ENCODE measurements at regions not wholly inside any gene's neighbourhood (a gene's known extent, or its start where the extent isn't known, plus 50 kb on each side); places are given as distances from the start of the nearest gene placed in this dataset.

- Histone ChIP-seq H3K4me1 (ENCODE audit: control insufficient read depth, insufficient read depth, low read length) (no peaks in the 10 kb centered on the region), H3K4me3 (ENCODE audit: low read length) (no peak overlapping the region), H3K9me3 (ENCODE audit: control insufficient read depth, low read length) (no peaks in the 10 kb centered on the region), H3K27ac (ENCODE audit: low read length) (no peak overlapping the region), H3K27me3 (ENCODE audit: control insufficient read depth, insufficient read depth) (no peaks in the 10 kb centered on the region)
- intact Hi-C loops (cut with DNase I), result no loop called here
- ATAC-seq (no peak), DNase-seq (no peak)
- WGBS, result 94% methylated on average over 3 of the region's 3 CpGs
Observed at GRCh38 chr13:80123945-80124344, 217.0 kb downstream of the SPRY2 start.

DNA sequence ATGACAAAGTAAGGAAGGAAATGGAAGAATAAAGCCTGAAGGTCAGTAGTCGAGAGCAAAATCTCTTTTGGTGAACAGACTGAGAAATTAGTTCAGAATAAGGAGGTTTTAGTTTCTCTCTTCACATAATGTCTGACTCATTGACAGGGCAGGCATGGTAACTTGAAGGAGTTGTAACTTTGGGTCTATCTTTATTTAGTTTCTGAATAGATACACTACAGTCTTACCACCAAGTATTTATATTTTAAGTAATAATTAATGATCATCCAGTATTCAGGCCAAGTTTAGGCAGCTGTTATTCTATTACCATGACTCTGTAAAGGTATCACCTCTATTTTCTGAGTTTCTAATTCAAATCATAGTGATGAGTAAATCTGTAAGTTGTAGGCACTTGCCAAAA is 219.9 kb downstream of the SPRY2 start:
- ATAC-seq, result no peak
- no peaks in the 10 kb centered on the region for H3K4me1 ChIP-seq (ENCODE audit: control insufficient read depth, insufficient read depth, low read length)
- no peak for DNase-seq
- H3K27me3 ChIP-seq (ENCODE audit: control insufficient read depth, insufficient read depth), result no peaks in the 10 kb centered on the region
- 46% methylated on average over 1 of the region's 1 CpG for WGBS
- no peaks in the 10 kb centered on the region for H3K9me3 ChIP-seq (ENCODE audit: control insufficient read depth, low read length)
- no peak overlapping the region for H3K27ac ChIP-seq (ENCODE audit: low read length)
- H3K4me3 ChIP-seq (ENCODE audit: low read length), result no peak overlapping the region
- intact Hi-C loops (cut with DNase I), result no loop called here

DNA sequence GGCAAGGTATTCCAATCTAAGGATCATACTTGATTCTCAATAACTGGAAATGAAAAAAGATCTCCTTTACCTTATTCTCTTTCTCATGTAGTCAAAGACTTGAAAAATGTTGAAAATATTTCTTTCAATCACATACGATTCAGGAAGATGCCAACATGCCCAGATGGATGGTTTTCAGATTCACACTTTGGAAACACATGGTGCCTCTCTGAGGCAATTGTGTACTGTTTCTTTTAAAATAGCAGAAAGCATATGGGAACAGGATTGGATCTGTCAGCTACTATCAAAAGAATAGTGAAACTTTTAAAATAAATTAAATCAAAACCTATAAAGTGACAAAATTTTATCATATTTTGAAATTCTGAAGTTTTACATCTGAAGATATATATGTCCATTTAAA is 222.4 kb downstream of the SPRY2 start:
- H3K9me3 ChIP-seq (ENCODE audit: control insufficient read depth, low read length), result no peaks in the 10 kb centered on the region
- intact Hi-C loops (cut with DNase I), result no loop called here
- H3K4me1 ChIP-seq (ENCODE audit: control insufficient read depth, insufficient read depth, low read length), result no peaks in the 10 kb centered on the region
- no peak overlapping the region for H3K4me3 ChIP-seq (ENCODE audit: low read length)
- DNase-seq, result no peak
- no peak for ATAC-seq
- no peak overlapping the region for H3K27ac ChIP-seq (ENCODE audit: low read length)
- no peaks in the 10 kb centered on the region for H3K27me3 ChIP-seq (ENCODE audit: control insufficient read depth, insufficient read depth)
- 97% methylated on average over 1 of the region's 1 CpG for WGBS

GRCh38 chr13:80118099-80118498 is 222.8 kb downstream of the SPRY2 start:
- Histone ChIP-seq H3K4me3 (ENCODE audit: low read length) (no peak overlapping the region), H3K9me3 (ENCODE audit: control insufficient read depth, low read length) (no peaks in the 10 kb centered on the region), H3K27ac (ENCODE audit: low read length) (no peak overlapping the region), H3K27me3 (ENCODE audit: control insufficient read depth, insufficient read depth) (no peaks in the 10 kb centered on the region), H3K4me1 (ENCODE audit: control insufficient read depth, insufficient read depth, low read length) (no peaks in the 10 kb centered on the region)
- DNase-seq (no peak), ATAC-seq (no peak)
- intact Hi-C loops (cut with DNase I), result no loop called here
- 94% methylated on average over 1 of the region's 1 CpG for WGBS

GRCh38 chr13:80117515-80117914 is 223.4 kb downstream of the SPRY2 start:
- H3K4me3 ChIP-seq (ENCODE audit: low read length), result no peak overlapping the region
- intact Hi-C loops (cut with DNase I), result no loop called here
- H3K9me3 ChIP-seq (ENCODE audit: control insufficient read depth, low read length), result no peaks in the 10 kb centered on the region
- WGBS, result 91% methylated on average over 2 of the region's 2 CpGs
- H3K4me1 ChIP-seq (ENCODE audit: control insufficient read depth, insufficient read depth, low read length), result no peaks in the 10 kb centered on the region
- ATAC-seq (no peak), DNase-seq (no peak)
- no peak overlapping the region for H3K27ac ChIP-seq (ENCODE audit: low read length)
- no peaks in the 10 kb centered on the region for H3K27me3 ChIP-seq (ENCODE audit: control insufficient read depth, insufficient read depth)

GRCh38 chr13:80116107-80116506 is 224.8 kb downstream of the SPRY2 start:
- Histone ChIP-seq H3K27ac (ENCODE audit: low read length) (no peak overlapping the region), H3K4me1 (ENCODE audit: control insufficient read depth, insufficient read depth, low read length) (no peaks in the 10 kb centered on the region), H3K27me3 (ENCODE audit: control insufficient read depth, insufficient read depth) (no peaks in the 10 kb centered on the region), H3K9me3 (ENCODE audit: control insufficient read depth, low read length) (no peaks in the 10 kb centered on the region), H3K4me3 (ENCODE audit: low read length) (no peak overlapping the region)
- DNase-seq (no peak), ATAC-seq (no peak)
- intact Hi-C loops (cut with DNase I), result no loop called here
- WGBS, result 83% methylated on average over 3 of the region's 3 CpGs

- intact Hi-C loops (cut with DNase I), result no loop called here
- DNase-seq (no peak), ATAC-seq (no peak)
- H3K4me1 ChIP-seq (ENCODE audit: control insufficient read depth, insufficient read depth, low read length), result no peaks in the 10 kb centered on the region
- H3K4me3 ChIP-seq (ENCODE audit: low read length), result no peak overlapping the region
- H3K27ac ChIP-seq (ENCODE audit: low read length), result no peak overlapping the region
- WGBS, result 81% methylated on average over 1 of the region's 1 CpG
- no peaks in the 10 kb centered on the region for H3K9me3 ChIP-seq (ENCODE audit: control insufficient read depth, low read length)
- H3K27me3 ChIP-seq (ENCODE audit: control insufficient read depth, insufficient read depth), result no peaks in the 10 kb centered on the region
Observed at GRCh38 chr13:80115616-80116015, 225.3 kb downstream of the SPRY2 start.

- no peaks in the 10 kb centered on the region for H3K9me3 ChIP-seq (ENCODE audit: control insufficient read depth, low read length)
- ATAC-seq (no peak), DNase-seq (no peak)
- H3K4me1 ChIP-seq (ENCODE audit: control insufficient read depth, insufficient read depth, low read length), result no peaks in the 10 kb centered on the region
- no peak overlapping the region for H3K27ac ChIP-seq (ENCODE audit: low read length)
- 95% methylated on average over 2 of the region's 2 CpGs for WGBS
- no peak overlapping the region for H3K4me3 ChIP-seq (ENCODE audit: low read length)
- intact Hi-C loops (cut with DNase I), result no loop called here
- H3K27me3 ChIP-seq (ENCODE audit: control insufficient read depth, insufficient read depth), result no peaks in the 10 kb centered on the region
Observed at GRCh38 chr13:80113714-80114454, 227.0 kb downstream of the SPRY2 start.

GRCh38 chr13:80109303-80109702 is 231.6 kb downstream of the SPRY2 start:
- intact Hi-C loops (cut with DNase I), result no loop called here
- 27% methylated on average over 3 of the region's 3 CpGs for WGBS
- H3K4me3 ChIP-seq (ENCODE audit: low read length), result no peak overlapping the region
- H3K4me1 ChIP-seq (ENCODE audit: control insufficient read depth, insufficient read depth, low read length), result no peaks in the 10 kb centered on the region
- H3K27ac ChIP-seq (ENCODE audit: low read length), result no peak overlapping the region
- no peaks in the 10 kb centered on the region for H3K27me3 ChIP-seq (ENCODE audit: control insufficient read depth, insufficient read depth)
- ATAC-seq (no peak), DNase-seq (no peak)
- H3K9me3 ChIP-seq (ENCODE audit: control insufficient read depth, low read length), result no peaks in the 10 kb centered on the region

DNA sequence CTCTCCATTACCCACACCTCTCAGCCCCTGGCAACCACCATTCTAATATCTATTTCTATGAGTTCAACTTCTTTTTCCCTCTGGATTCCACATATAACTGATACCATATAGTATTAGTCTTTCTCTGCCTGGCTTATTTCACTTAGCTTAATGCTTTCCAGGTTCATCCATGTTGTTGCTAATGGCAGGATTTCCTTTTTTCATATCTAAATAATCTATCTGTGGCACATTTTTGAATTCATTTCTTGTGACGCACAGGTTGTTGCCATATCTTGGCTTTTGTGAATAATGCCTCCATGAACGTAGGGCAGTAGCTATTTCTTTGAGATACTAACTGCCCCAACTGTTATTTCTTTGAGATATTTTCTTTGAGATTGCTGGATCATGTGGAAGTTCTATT is 235.6 kb downstream of the SPRY2 start:
- DNase-seq (no peak), ATAC-seq (no peak)
- H3K4me1 ChIP-seq (ENCODE audit: control insufficient read depth, insufficient read depth, low read length), result no peaks in the 10 kb centered on the region
- WGBS, result 73% methylated on average over 2 of the region's 2 CpGs
- no peaks in the 10 kb centered on the region for H3K9me3 ChIP-seq (ENCODE audit: control insufficient read depth, low read length)
- intact Hi-C loops (cut with DNase I), result no loop called here
- no peaks in the 10 kb centered on the region for H3K27me3 ChIP-seq (ENCODE audit: control insufficient read depth, insufficient read depth)
- no peak overlapping the region for H3K27ac ChIP-seq (ENCODE audit: low read length)
- H3K4me3 ChIP-seq (ENCODE audit: low read length), result no peak overlapping the region

DNA sequence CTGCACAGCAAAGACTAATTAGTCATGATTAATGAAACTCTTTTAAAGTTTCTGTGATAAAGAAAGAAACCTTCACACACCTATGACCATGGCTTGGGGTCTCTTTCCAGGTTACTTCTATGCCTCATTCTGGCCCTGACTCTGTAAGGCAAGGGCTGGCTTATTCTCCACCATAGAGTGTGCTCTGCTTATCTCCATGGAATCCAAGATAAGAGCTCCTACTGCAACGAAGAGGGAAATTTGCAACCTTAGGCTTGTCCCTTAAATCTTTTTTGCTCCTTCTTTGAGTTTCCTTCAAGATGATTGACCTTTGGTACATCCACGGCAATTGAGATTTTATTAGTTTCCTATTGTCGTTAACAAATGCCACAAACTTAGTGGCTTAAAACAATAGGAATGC is 239.9 kb downstream of the SPRY2 start:
- ATAC-seq, result no peak
- no peak for DNase-seq
- H3K4me1 ChIP-seq (ENCODE audit: control insufficient read depth, insufficient read depth, low read length), result no peaks in the 10 kb centered on the region
- no peaks in the 10 kb centered on the region for H3K9me3 ChIP-seq (ENCODE audit: control insufficient read depth, low read length)
- 55% methylated on average over 3 of the region's 3 CpGs for WGBS
- intact Hi-C loops (cut with DNase I), result no loop called here
- no peaks in the 10 kb centered on the region for H3K27me3 ChIP-seq (ENCODE audit: control insufficient read depth, insufficient read depth)
- no peak overlapping the region for H3K4me3 ChIP-seq (ENCODE audit: low read length)
- H3K27ac ChIP-seq (ENCODE audit: low read length), result no peak overlapping the region

- Histone ChIP-seq H3K9me3 (ENCODE audit: control insufficient read depth, low read length) (no peaks in the 10 kb centered on the region), H3K4me3 (ENCODE audit: low read length) (no peak overlapping the region), H3K27me3 (ENCODE audit: control insufficient read depth, insufficient read depth) (no peaks in the 10 kb centered on the region), H3K4me1 (ENCODE audit: control insufficient read depth, insufficient read depth, low read length) (no peaks in the 10 kb centered on the region), H3K27ac (ENCODE audit: low read length) (no peak overlapping the region)
- 86% methylated on average over 2 of the region's 2 CpGs for WGBS
- intact Hi-C loops (cut with DNase I), result no loop called here
- DNase-seq (no peak), ATAC-seq (no peak)
Observed at GRCh38 chr13:80100636-80101035, 240.3 kb downstream of the SPRY2 start.
